GM18499 (cell line): ENCODE measurements at regions not wholly inside any gene's neighbourhood (a gene's known extent, or its start where the extent isn't known, plus 50 kb on each side); places are given as distances from the start of the nearest gene placed in this dataset.
"Not testable (repeated sequence)": the region's sequence is repeated elsewhere in the genome, so short reads cannot be mapped to it uniquely, and the experiment has no call there.

ENCODE experiments used
- ATAC-seq: cut with Tn5 transposase; IDR thresholded peaks from one replicate; pipeline ENCODE4 v1.9.1; 2021; ENCODE audit warnings: moderate number of reproducible peaks; ENCODE audit not compliant: insufficient read depth, unreplicated experiment

DNA sequence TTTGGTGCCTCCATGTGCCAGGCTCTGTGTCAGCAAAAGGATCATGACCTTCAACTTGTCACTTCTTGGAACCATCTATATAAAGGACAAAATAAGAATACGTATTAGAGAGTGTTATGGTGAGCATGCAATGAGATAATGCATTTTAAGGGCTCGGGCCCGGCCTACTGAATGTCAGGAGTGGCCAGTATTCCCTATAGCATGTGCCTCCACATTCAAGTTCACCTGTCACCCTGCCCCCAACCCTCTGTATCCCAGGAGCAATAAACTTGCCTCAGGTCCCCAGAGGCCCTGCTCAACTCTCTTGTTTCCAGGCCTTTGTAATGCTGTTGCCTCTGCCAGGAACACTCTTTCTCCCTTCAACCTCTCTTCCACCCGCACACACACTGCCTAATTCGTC lies 90.2 kb upstream of the SLC6A11 start:
- no peak for ATAC-seq

DNA sequence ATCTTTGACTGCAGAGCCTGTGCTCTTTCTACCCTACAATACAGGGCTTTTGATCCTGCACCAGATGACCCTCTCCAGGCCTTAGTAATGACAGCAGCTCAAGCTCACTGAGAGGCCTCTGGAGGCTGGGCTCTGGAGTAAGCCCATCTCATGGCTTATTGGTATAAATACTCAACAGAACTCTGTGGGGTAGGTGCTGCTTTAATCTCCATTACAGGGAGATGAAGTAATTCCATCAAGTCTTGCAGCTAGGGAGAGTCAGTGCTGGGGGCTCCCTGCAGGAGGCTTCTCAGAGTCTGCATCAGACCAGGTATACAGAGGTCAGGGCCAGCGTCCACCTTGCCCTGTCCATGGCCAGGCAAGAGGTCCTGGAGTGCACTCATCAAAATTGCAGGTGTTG lies 89.2 kb upstream of the SLC6A11 start:
- no peak for ATAC-seq

DNA sequence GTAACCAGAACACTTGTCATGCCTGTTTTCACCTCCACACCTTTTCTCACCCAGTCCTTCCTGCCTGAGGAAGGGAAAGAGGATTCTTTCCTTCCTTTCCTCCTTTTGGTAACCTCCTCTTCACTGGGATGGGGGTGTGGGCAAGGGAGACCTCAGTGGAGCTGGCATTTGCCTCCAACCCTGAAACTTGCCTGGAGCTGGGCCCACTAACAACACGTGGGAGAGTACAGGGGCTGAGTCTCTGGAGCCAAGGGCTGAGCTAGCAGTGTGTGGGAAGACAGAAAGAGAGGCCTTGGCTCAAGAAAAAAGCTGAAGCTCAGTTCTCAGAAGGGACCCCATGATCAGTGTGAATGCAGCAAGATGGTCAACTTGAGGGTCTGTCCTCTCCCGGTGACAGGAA lies 86.6 kb upstream of the SLC6A11 start:
- ATAC-seq = no peak

- no peak for ATAC-seq
Observed at GRCh38 chr3:10732292-10732691, 83.7 kb upstream of the SLC6A11 start.

GRCh38 chr3:10733297-10733696 lies 82.7 kb upstream of the SLC6A11 start:
- no peak for ATAC-seq

GRCh38 chr3:10736444-10736843 lies 79.6 kb upstream of the SLC6A11 start:
- not testable (repeated sequence) for ATAC-seq

- ATAC-seq = no peak
Observed at GRCh38 chr3:10737785-10738184, 78.2 kb upstream of the SLC6A11 start.

DNA sequence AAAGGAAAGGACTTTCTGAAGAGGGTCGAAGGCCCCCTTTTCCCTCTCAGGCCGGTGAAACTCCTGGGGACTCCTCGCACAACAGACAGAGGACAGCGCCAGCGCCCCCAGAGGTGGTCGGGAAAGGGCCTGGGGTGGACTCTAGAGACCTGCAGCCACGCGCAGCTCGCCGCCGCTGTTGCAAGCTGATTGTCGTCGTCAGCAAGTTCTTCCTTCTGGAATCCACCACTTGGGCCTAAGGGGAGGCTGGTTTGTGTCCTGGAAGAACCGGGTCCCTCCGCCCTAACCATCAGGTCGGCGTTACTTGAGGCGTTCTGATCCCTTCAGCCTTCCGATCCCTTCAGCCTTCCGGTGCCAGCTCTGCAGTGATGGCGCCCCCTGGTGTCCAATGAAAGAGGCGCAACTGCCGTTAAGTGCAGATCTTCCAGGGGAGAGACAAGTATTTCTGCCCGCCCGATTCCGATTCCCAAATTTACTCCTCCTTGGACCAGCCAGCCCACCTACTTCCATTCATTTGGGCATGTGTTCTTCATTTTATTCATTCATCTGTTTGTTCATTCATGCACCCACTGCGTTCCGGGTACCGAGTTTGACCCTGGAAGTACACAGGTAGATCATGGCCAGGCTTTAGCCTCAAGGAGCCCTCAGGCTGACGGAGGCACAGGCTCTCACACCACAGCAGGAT lies 77.2 kb upstream of the SLC6A11 start:
- ATAC-seq = no peak

DNA sequence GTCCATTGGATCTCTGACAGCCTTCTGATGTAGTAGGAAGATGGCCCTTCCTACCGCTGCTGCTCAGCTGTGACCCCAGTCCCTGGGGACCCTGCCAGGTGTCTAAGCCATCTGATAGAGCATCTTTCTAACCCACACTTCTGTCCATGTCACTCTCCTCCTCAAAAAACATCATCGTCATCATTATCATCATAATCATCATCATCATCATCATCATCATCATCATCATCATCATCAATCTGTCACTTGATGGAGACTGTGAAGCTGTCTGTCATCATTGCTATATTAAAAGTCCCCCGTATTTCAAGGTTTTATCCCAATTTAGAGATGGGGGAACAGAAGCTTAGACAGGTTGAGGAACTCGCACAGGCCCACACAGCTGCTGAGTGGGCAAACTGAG lies 75.1 kb upstream of the SLC6A11 start:
- ATAC-seq = no peak

- no peak for ATAC-seq
Observed at GRCh38 chr3:10741891-10742671, 73.9 kb upstream of the SLC6A11 start.

GRCh38 chr3:10743366-10744097 lies 72.5 kb upstream of the SLC6A11 start:
- ATAC-seq = no peak

DNA sequence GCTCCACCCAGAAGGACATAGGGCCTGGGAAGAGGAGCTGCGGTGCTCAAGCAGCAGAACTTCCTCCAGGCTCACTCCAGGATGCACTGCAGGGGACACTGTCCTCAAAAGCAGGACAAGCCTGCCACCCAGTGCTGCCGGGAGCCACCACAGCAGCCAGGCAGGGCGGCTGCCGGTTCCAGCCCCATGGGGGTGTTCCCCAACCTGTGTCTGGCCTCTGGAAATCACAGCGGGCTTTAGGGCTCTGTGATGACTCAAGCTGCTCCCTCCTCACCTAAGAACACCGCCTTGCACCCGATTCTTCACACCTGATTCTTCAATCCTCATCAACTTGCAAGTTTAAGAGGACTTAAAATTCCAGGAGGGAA lies 71.9 kb upstream of the SLC6A11 start:
- no peak for ATAC-seq

GRCh38 chr3:10745392-10745791 lies 70.6 kb upstream of the SLC6A11 start:
- ATAC-seq = no peak

DNA sequence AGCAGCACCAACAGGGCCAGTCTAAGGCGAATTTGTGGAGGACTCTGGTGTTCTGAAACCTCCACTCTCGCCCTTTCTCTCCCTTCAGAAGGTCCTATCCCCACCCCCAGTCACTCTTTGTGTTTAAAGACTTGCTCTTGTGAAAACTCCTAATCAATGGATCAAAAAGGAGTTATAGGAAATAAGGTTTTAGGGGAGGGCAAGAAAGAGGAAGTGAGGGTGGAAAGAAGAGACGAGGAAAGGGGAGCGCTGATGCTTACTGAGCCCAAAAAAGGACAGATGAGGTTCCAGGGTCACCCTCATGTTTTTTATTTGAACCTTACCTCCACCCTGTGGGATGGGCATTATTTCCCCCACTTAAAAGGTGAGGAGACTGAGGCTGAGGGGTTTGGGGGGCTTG lies 70.0 kb upstream of the SLC6A11 start:
- ATAC-seq = no peak

GRCh38 chr3:10746684-10747083 lies 69.3 kb upstream of the SLC6A11 start:
- no peak for ATAC-seq

DNA sequence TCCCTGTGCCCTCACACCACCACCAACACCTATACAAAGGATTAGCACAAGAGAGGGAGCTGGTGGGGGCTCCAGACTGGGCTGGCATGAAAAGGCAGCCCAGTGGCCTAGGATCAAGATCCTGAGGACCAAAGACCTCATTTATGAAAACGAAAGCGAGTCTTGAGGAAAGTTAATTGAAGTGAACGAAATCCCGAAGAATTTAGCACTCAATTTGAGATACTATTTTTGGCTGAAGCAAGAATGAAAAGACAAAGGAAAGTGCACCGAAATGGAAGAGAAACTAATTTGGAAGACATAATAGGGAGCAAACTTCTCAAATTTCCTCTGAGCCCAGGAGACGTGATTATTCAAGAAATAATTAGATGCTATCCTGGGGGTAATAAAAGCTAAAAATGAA lies 68.7 kb upstream of the SLC6A11 start:
- ATAC-seq = no peak

GRCh38 chr3:10748040-10748439 lies 68.0 kb upstream of the SLC6A11 start:
- no peak for ATAC-seq

- ATAC-seq = no peak
Observed at GRCh38 chr3:10753964-10754363, 62.1 kb upstream of the SLC6A11 start.

GRCh38 chr3:10756546-10756945 lies 59.5 kb upstream of the SLC6A11 start:
- ATAC-seq = no peak

DNA sequence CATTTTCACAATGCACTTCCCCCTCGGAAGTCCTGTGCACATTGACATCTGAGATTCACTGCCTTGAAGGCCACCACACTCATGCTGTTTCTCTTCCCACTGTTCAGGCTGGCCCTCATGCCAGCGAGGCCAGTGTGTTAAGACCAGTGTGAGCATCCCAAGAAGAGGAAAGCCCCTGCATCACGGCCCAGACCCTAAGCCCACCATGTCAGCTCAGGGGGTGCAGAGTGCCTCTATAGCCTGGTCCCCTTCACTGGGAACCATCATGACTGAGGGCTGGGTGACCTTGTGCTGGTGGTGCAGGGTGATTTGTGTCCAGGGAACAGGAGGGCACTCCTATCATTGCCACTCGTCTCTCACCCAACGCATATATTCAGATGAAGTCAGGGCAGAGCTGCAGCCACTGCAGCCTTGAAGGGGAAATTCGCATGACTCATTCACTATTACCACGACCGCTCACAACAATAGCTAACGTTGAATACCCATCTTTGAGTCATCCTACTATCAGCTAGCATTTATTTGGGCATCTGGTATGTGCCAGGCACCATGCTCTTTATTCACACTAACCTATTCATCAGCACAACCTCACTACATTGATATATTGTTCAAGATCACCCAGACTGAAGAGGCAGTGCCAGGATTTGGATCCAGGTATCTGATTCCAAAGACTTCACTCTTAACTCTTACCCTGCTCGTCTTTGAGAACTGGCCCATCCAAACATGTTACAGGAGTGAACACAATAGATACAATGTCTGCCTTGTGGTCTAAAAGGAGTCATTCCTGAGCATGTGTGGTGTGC lies 58.8 kb upstream of the SLC6A11 start:
- ATAC-seq = no peak

DNA sequence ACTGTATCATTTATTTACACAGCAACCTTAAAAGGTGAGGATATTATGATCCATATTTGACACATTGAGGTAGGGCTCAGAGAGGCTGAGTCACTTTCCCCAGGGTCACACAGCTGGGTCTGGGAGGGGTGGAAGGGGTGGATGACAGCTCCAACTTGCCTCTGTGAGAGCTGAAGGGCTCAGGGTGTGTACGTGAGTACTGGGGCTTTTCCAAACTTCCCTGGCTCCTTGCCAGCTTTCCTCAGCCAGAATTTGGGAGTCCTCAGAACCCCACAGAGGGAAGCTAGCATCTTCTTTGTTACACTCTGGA lies 58.3 kb upstream of the SLC6A11 start:
- ATAC-seq = no peak
